ENCODE measurements at regions not wholly inside any gene's neighbourhood (a gene's known extent, or its start where the extent isn't known, plus 50 kb on each side); places are given as distances from the start of the nearest gene placed in this dataset.
"Not testable (repeated sequence)": the region's sequence is repeated elsewhere in the genome, so short reads cannot be mapped to it uniquely, and the experiment has no call there.

DNA sequence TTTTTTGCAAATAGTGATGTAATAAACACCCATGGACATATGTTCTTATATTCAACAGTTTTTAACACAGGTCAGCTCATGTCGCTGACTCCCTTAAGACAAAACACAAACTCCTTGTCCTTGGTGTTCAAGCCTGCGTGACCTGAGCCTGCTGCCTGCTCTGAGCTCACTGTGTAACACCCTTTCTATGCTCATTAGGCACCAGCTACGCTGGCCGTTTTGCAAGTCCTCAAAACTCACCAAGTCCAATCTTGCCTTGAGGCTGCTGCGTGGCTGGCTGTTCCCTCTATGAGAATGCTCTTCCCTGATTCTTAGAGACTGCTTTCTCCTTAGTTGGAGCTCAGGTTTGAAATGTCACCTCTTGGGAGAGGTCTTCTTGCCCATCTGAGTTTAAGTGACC is 100.5 kb upstream of the GLI2 start:
- no peak for DNase-seq

DNA sequence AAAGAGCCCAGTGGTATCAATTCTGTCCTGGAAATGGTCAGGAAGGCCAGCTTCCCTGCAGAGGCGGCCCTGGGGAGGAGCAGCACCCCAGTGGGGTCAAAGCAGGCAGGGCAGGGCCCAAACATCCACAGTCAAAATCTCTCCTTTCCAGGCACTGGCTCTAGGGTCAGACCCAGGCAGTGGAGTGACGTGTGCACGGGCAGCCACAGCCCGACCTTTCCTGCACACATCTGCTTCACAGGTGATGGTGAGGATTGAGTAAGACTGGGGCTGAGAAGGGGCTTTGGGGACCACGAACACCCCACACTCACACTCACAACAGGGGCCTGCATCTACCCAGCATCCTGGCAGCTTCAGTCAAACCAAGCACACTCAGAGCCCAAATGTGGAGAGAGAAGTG is 97.8 kb upstream of the GLI2 start:
- no peak for DNase-seq

DNA sequence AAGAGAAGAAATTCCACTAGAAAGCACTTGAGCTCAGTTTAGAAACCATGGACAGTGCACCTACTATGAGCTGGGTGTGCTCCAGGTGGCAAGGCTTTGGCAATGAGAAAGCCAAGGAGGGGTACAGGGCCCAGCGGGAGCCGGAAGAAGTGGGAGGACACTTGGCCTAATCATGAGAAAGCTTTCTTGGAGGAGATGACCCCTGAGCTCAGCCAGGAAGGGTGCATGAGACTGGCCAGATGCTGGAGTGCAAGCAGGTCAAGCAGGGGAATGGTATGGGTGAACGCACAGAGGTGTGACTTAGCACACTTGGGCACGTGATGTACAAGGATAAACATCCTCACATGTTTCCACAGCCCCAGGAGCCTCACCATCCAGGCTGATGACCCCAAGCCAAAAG is 97.2 kb upstream of the GLI2 start:
- no peak for DNase-seq

DNA sequence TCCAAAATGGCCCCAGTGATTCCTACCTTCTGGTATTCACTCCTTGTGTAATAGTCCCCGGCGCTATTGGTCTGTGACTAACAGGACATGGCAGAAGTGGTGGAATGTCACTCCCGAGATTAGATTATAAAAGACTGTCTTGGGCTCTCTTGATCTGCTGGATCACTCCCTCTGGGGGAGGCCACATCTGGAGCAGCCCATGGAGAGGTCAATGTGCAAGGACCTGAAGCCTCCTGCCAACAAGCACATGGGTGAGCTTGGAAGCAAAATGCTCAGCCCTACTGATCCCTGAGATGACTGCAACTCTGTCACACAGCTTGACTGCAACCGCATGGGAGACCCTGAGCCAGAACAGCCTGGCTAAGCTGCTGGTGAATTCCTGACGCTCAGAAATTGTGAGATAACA is 94.3 kb upstream of the GLI2 start:
- DNase-seq: no peak

DNA sequence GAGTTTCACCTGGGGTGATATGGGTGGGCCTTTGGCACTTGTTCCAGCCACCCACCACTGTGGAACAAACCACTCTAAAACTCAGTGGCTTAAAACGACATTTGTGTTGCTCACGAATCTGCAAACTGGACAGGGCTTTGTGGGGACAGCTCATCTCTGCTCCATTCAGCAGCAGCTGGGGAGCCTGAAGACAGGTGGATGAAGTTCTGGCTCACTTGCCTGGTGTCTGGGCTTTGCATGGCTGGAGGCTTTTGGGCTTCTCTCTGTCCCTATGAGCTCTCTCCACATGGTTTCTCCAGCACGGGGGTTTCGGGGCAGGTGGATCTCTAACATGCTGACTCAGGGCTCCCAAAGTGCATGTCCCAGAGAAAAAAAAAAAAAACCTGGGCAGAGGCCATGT is 93.0 kb upstream of the GLI2 start:
- DNase-seq: no peak

DNA sequence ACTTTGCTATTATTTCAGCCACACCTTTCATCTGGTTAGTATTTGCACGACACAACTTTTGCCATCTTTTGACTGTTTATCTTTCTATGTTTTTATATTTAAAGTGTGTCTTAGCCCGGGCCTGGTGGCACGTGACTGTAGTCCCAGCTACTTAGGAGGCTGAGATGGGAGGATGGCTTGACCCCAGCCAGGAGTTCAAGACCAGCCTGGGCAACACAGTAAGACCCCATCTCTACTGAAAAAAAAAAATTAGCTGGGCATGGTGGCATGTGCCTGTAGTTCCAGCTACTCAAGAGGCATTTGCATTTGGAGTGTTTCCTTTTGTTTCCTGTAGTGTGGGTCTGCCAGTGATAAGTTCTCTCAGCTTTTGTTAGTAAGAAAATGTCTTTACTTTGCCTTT is 88.7 kb upstream of the GLI2 start:
- DNase-seq: no peak

DNA sequence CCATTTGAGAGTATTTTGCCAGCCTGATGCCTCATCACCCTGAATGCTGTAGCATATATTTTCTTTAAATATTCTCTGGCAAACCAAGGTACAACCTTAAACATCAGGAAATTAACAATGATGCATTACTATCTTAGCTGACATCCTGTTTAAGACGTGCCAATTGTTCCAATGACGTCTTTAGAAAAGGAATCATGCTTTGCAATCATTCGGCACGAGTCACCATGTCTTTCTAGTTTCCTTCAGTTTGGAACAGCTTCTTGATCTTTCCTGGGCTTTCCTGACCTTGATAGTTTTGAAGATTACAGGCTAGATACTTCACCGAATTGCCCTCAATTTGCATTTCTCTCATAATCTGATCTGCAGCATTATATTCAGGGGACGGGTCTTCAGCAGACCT is 88.2 kb upstream of the GLI2 start:
- no peak for DNase-seq

DNA sequence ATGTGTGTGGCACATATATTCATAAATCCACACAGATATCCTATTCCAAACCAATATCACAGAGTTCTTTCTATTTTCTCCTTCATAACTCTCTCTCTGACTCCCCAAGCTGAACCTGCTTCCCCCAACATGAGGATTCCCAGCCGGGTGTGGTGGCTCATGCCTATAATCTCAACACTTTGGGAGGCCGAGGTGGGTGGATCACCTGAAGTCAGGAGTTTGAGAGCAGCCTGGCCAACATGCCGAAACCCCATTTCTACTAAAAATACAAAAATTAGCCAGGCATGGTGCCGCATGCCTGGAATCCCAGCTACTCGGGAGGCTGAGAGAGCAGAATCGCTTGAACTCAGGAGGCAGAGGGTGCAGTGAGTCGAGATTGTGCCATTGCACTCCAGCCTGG is 86.3 kb upstream of the GLI2 start:
- not testable (repeated sequence) for DNase-seq

DNA sequence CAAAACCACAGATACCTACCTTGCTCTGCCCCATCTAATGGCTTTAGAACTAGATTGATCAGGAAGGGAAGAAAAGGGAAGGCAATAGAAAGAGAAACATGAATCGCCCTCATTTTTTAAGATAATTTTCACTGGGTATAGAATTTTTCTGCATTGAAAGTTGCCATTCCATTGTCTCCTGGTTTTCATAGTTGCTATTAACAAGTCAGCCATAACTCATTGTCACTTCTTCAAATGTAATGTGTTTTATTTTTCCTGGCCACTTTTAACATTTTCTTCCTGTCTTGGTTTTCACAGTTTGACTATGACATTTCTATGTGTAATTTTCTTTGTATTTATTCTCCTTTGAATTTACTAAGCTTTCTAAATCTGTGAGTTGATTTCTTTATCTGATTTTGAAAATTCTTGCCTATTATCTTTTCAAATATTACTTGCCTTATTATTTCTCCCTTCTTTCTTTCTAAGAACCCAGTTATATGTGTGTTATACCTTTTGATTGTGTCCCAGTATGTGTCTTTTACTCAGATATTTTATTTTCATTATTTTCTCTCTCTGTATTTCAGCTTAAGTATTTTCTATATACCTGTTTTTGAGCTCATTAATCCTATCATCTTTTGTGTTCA is 85.5 kb upstream of the GLI2 start:
- DNase-seq: no peak

DNA sequence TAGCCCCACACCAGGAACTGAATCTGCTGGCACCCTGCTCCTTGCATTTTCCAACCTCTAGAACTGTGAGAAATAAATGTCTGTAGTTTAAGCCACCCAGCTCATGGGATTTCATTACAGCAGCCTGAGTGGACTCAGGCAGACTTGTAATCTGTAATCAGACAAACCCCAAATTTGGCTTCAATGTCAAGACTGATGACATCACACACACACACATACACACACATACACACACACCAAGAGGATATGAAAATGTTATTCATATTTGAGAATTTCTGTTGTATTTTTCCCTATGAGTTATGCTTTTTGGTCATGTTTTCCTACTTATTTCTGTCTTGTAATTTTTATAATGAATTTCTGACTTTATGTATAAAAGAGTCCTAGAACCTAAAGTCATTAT is 83.8 kb upstream of the GLI2 start:
- DNase-seq: no peak

DNA sequence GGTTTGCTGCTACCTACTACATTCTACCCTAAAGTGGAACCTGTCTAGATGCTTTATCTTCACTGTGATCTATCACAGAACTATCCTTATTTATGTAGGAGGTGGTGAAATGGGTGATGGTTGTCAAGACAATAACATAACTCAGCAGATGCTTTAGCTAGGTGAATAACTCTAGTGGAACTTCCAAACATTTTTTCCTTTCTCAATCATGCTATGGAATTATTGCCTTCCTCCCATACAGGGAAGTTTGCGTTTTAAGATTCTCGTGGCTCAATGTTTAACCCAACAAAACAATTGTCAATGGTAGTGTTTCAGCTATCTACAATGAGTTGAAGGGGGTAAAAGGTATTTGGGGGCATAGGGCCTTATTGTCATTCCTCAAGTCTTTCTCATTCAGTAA is 82.6 kb upstream of the GLI2 start:
- no peak for DNase-seq

DNA sequence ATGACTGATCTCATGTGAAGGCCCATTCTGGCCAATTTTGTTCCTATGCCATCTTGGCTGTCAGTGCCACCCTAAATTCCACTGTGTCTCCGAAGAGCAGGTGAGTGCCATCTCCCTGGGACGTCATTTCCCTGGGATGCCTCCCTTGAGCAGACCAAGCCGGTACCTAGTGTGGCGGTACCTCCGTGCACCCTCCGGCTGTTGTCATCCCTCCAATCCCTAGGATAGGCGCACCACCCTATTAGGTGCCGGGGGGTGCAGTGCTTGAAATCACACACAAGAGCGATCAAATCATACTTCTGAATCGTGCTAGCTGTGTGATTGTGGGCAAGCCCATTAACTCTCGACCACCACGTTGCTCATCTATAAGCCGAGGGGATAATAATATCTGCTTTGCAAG is 81.8 kb upstream of the GLI2 start:
- DNase-seq: no peak

DNA sequence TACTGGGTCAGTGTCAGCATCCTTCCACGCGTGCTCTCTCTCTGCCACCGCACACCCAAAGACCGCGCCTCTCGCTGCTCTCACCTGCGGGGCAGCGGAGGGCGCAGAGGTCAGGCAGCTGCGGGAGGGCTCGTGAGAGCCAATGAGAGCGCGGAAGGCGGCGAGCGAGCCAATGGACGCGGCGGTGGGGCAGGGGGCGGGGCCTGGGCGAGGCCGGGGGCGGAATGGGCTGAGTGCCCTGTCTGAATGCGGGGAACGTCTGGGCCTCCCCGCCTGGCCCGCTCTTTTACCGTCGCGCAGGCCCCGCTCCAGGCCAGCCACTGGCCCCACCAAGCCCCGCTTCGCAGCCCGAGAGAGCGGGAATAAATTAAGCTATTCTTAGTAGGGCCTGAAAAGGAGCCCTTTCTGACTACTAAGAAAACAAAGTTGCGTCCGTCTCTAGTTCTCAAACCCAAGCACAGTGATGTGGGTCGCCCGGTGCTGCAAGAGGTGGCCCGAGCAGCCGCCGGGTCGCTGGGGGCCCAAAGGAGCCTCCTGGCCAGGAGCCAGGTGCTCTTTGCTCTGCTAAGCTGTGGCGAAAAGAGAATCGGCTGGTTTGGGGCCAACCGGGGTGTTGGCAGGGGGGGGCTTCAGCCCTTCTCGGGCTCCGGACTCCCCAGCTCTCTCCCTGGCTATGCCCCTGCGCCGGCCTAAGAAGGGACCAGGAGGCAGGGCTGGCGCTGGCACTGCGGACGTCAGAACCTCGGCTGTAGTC is 81.1 kb upstream of the GLI2 start:
- DNase-seq: no peak

DNA sequence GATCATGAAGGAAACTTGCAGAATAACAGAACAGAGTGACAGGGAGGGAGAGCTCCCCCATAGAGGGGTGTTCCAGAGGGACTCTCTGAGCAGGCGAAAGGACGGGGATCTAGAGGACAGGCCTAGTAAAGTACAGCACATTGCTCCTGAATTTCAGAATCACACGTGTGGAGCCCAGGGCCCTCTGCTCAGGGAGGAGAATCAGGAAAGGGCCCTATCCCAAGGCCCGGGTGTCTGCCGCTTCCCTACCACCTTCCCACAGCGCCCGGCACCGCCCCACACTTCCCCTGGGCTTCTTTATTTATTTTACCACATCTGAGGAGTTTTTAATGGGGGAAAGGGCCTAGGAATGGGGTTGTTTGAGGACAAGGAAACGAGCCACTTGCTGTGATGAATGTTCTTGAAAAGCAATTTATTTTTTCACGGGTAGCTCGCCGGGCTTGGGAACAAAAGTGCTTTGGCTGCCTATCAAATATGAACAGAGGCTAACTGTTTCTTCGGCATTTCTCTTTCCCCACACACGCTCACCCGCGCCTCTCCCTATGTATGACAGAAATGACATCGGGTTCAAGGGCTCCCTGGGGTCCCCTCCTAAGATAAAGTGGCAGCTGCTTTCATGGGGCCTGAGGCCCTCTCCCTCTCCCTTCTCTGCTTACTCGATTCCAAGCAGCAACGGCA is 79.3 kb upstream of the GLI2 start:
- DNase-seq: peak; percentile 28

DNA sequence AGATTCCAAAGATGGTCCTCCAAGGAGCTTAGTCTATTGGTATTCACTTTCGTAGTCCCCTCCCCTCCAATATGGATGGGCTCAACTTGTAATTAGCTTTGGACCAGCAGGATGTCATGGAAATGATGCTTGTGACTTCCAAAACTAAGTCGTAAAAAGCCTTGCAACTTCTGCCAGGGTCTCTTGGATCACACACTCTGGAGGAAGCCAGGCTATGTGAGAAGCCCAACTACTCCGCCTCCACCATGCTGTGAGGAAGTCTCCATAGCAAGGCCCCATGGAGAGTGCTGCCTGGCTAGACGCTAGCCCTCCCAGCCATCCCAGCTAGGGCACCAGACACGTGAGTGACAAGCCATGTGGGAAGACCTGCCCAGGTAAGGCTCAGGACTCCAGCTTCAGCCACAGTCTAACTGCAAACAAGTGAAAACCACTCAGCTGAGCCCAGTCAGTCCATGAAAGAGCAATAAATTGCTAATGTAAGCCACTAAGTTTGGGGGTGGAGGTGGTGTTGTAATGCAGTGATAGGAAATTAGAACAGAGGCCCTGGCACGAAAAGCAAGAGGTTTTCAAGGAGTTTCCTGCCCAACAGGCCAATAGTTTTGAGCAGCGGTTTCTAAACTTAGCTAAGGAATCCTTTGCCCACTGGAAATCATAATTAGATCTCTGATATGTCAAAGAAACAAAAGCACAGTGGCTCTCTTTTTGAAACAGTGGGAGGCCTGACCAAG is 77.5 kb upstream of the GLI2 start:
- no peak for DNase-seq

DNA sequence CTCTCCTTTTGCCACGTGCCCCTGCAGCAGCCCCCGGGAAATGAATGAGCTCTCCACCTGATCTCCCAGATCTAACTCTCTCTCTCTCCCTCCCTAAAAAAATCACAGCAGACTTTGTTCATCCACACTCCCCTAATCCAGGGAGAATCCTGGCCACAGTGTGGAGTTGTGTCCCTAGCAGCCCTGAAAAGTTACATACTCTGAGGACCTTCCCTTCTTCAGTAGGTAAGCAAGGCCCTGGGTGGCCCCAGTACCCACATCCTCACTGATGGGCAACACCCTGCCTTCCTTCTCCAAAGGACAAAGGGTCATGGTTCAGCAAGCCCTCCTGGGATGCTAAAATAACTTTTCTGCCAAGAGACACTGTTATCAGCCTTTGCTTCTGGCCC is 76.9 kb upstream of the GLI2 start:
- no peak for DNase-seq

DNA sequence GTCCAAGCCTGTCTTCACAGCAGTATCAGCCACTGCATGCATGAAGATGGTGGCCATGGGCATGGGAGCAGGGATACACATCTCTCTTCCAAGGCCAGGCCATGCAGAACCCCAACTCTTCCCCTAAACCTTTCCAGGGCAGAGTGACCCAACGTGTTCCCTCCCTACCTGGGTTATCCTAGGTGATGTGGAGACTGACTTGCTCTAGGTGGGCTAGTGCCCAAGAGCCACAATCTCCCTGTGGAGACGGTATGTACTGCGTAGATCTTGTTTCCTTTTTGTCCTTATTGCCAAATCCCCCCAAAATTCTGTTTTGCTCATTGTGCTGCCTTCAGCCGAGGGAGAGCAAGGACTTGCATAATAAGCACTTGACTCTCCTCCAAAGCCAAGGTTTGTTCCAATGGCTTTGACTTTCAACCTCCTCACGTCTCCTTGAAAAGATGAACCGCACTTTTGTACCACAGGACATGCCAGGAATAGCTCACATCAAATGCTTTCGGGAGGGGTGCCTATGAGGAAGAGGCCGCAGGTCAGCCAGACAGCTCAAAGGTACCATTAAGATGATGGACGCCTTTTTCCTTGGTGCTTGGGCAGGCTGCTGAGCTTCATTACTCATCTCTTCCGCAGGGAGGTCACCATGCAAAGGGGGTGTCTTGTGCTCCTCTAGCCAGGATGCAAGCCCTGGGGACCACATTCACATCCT is 76.2 kb upstream of the GLI2 start:
- no peak for DNase-seq

DNA sequence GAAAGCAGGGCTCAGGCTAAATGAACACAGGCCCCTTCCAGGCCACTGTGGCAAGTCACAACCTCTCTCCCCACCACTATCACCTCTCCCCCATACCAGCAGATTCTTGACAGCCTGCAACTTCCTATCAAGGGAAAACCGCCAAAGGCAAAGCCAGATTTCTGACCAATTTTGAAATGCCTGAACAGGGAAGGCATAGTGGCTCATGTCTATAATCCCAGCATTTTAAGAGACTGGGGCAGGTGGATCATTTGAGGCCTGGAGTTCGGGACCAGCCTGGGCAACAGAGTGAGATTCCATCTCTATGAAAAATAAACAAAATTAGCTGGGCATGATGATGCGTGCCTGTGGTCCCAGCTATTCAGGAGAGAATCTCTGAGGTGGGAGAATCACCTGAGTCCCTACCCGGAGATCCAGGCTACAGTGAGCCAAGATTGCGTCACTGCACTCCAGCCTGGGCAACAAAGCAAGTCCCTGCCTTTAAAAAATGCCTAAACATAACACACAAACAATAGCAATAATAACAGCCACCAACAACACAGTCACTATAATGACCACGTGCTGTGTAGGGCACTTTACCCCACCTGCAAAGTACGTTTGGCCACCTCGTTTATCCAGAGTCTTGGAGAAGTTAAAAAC is 75.5 kb upstream of the GLI2 start:
- DNase-seq: no peak

DNA sequence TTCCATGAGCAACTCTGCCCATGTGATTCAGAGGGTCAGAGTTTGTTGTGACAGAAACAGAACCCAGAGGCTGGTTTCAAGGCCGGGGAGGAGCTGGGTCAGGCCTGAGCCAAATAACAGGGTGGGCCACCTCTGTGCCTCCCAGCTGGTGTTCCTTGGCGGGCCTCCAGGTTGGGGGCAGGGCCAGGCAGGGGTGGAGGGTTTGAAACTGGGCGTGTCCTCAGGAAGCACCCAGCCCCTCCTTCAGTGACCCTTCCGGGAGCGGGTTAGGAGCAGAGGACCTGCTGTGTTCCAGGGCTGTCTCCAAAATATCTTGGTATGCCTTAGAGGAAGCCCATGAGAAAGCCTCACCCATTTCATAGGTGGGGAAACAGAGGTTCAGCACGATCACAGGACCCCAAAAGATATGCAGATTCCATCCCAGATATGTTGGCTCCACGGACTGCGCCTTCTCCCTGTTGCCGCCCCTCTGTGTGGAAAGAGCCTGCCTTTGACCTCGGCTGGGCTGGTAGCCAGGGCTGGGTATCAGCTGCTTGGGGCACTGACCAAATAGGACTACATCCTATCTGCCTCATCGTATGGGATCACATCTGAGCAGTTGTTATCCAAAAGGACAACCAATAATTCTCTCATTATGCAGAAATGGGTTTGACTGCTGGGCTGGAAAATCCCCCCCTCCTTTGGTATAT is 74.8 kb upstream of the GLI2 start:
- DNase-seq: no peak

DNA sequence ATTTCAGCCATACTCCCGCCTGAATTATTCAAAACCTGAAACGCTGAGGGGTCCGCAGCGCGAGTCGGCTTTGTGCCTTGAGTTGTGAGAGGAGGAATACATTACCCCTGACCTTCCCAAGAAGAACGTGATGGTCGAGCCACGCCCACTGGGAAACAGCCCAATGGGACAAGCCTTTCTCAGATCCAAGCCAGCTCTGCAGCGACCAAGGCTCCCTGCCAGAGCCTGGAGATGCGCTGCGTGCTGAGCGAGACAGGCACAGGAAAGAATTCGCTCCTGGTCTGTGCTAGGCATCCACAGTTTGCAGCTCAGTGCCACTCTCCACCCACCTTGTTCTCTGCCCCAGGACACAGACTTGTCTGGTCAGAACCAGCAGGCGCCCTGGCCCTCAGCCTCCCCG is 74.1 kb upstream of the GLI2 start:
- DNase-seq: peak; percentile 51

DNA sequence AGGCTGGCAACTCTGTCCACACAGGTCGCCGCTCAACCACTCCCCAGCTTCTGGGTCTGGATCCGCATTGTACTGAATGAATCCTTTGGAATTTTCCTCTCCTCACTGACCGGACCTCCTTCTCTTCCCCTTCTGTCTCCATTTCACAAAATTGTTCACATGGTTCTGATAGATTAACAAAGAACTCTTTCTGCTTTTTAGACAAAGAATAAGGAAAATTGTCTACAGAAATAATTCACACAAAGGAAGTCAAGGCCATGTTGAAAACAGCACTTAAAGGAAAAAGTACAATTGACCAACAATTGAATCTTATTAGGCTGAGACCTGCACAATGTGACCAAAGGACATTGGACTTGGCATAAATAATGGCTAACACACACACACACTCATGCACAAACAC is 73.6 kb upstream of the GLI2 start:
- no peak for DNase-seq

DNA sequence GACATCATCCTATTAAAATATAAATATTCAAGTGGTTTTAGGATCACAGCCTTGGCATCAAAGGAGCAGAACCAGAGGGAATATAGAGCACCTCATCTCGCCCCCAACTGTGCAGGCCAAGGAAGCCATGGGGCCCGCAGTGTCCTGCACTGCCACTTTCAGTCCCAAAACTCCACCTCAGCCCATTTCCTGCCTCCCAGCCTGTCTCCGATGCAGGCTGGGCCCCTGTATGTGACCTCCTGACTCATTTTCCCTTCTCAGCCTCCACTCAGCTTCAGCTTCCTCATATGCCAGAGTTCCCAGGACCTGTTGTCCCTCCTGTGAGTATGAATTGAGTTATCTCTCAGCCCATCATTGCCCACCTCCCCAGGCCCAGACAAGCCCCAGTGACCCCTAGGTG is 72.9 kb upstream of the GLI2 start:
- DNase-seq: no peak
